HFF-Myc (cell line): ENCODE measurements at regions not wholly inside any gene's neighbourhood (a gene's known extent, or its start where the extent isn't known, plus 50 kb on each side); places are given as distances from the start of the nearest gene placed in this dataset.

Experiments
- DNase-seq: peaks from one replicate; pipeline ENCODE4 v3.0.0-alpha.2; 2011; ENCODE audit warnings: low read depth; ENCODE audit errors: extremely low read depth
- H3K4me3 ChIP-seq: replicated peaks from 2 replicates; pipeline ENCODE4 v1.5.1; 2011; ENCODE audit warnings: low read depth, mild to moderate bottlenecking, control low read depth, low read length
- TF ChIP-seq, protein P1 (sequence below): IDR thresholded peaks from 2 replicates; pipeline ENCODE4 v1.5.1; 2012; ENCODE audit warnings: mild to moderate bottlenecking, low read depth, low read length, control low read depth; ENCODE audit errors: missing control alignments

DNA sequence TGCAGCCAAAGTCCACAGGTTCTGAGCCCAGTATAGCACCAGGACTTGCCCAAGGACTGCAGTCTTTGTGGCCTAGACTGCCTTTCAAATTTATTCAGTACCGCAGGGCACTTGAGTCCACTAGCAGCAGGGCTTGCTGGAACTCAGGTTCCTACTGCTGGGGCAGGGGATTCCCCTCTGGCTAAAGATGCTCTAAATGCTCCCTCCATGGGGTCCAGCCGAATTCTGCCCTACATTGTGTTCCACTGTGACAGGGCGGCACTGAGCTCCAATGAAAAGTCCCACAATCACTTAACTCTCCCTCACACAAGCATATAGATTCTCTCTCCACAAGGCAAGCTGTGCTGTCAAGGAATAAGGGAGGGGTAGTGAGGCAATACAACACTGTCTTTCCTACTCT is 518.1 kb upstream of the VRK2 start:
- TF ChIP-seq, protein P1, sequence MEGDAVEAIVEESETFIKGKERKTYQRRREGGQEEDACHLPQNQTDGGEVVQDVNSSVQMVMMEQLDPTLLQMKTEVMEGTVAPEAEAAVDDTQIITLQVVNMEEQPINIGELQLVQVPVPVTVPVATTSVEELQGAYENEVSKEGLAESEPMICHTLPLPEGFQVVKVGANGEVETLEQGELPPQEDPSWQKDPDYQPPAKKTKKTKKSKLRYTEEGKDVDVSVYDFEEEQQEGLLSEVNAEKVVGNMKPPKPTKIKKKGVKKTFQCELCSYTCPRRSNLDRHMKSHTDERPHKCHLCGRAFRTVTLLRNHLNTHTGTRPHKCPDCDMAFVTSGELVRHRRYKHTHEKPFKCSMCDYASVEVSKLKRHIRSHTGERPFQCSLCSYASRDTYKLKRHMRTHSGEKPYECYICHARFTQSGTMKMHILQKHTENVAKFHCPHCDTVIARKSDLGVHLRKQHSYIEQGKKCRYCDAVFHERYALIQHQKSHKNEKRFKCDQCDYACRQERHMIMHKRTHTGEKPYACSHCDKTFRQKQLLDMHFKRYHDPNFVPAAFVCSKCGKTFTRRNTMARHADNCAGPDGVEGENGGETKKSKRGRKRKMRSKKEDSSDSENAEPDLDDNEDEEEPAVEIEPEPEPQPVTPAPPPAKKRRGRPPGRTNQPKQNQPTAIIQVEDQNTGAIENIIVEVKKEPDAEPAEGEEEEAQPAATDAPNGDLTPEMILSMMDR: no peak
- H3K4me3 ChIP-seq: no peak overlapping the region
- no peak for DNase-seq

- H3K4me3 ChIP-seq: no peak overlapping the region
- DNase-seq: no peak
- TF ChIP-seq, protein P1: no peak
Measured at GRCh38 chr2:57534358-57534757, 512.2 kb upstream of the VRK2 start.

DNA sequence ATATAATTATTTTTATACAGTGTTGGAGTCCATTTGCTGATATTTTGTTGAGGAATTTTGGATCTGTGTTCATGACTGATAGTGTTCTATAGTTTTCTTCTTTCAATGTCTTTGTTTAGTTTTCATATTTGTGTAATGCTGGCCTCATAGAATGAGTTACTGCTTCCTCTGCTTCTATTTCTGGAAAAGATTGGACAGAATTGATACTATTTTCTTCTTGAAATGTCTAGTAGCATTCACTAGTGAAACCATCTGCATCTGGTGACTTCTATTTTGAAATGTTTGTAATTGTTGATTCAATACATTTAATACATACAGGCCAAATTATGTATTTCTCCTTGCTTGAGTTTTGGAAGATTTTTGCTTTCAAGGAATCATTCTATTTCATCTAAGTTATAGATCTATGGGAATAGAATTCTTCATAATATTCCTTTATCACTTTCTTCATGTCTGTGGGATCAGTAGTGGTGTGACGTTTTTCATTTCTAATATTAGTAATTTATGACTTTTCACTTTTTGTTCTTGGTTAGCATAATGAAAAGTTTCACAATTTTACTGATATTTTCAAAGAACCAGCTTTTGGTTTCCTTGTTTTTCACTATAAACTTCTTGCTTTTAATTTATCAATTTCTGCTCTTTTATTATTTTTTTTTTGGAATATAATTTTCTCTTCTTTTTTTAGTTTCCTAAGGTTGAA is 509.9 kb upstream of the VRK2 start:
- no peak for DNase-seq
- H3K4me3 ChIP-seq: no peak overlapping the region
- TF ChIP-seq, protein P1: no peak

DNA sequence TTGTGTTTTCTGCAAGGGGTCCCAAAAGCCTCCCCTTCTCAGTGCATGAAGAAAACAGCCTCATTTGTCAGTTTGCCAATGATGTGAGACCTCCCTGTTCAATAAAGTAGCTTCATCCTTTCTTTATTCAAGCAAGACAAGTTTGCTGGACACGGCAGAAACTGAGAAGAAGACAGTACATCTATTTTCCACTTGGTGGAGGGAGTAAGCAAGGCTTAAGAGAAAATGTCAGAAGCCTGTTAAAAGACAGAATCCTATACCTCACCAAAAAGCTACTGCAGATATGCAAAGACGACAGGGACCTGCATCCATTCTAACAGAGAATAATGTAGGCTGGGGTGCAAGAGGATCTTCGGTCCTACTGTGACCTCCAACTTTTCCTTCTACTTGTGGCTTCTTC is 506.8 kb upstream of the VRK2 start:
- TF ChIP-seq, protein P1: no peak
- DNase-seq: no peak
- H3K4me3 ChIP-seq: no peak overlapping the region

DNA sequence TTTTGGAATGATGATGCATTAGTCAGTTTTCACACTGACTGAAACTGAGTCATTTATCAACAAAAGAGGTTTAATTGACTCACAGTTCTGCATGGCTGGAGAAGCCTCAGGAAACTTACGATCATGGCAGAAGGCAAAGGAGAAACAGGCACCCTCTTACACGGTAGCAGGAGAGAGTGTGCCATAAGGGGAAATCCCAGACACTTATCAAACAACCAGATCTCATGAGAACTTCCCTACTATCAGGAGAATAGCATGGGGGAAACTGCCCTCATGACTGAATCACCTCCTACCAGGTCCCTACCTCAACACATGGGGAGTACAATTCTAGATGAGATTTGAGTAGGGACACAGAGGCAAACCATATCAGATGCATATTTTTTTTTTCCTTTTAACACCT is 504.5 kb upstream of the VRK2 start:
- TF ChIP-seq, protein P1: no peak
- no peak overlapping the region for H3K4me3 ChIP-seq
- DNase-seq: no peak

GRCh38 chr2:57543211-57543610 is 503.4 kb upstream of the VRK2 start:
- TF ChIP-seq, protein P1: no peak
- no peak overlapping the region for H3K4me3 ChIP-seq
- no peak for DNase-seq

DNA sequence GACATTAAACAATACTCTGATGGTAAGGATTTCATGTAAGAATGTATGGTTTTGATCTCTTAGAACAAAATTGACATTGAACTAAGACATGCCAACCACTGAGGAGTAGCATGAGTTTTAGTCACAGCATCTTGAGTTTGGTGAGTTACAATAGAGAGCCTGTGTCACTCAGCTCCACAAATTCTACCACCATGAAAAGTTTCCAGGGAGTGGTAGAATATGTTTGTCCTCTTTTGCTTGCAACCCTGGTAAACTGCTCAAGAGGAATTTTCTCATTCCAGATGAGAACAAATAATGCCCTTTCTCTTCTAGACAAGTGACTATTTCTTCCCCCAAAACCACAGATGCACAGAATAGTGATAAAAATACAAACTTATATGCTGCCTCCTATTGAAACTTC is 502.0 kb upstream of the VRK2 start:
- TF ChIP-seq, protein P1: no peak
- no peak for DNase-seq
- H3K4me3 ChIP-seq: no peak overlapping the region
